Nephron progenitor cell (in vitro differentiated cells): ENCODE measurements at regions not wholly inside any gene's neighbourhood (a gene's known extent, or its start where the extent isn't known, plus 50 kb on each side); places are given as distances from the start of the nearest gene placed in this dataset.

Experiments used
- DNase-seq: peaks from one replicate; pipeline ENCODE4 v3.0.0; 2021
- H3K27ac Mint-ChIP-seq: 2 replicates; pipeline ENCODE4 v1.8.0; 2021; ENCODE audit warnings: mild to moderate bottlenecking, moderate library complexity, mixed read lengths
- H3K27me3 Mint-ChIP-seq: 2 replicates; pipeline ENCODE4 v1.8.0; 2021; ENCODE audit warnings: mild to moderate bottlenecking, low read depth, mixed read lengths; ENCODE audit not compliant: poor library complexity
- H3K36me3 Mint-ChIP-seq: 2 replicates; pipeline ENCODE4 v1.8.0; 2021; ENCODE audit warnings: low read depth, mixed read lengths
- H3K4me1 Mint-ChIP-seq: 2 replicates; pipeline ENCODE4 v1.8.0; 2021; ENCODE audit warnings: mixed read lengths
- H3K4me3 Mint-ChIP-seq: 2 replicates; pipeline ENCODE4 v1.8.0; 2021; ENCODE audit warnings: mild to moderate bottlenecking, moderate library complexity, mixed read lengths
- H3K9me3 Mint-ChIP-seq: 2 replicates; pipeline ENCODE4 v1.8.0; 2021; ENCODE audit warnings: mild to moderate bottlenecking, moderate library complexity, mixed read lengths
- CTCF ChIP-seq: fragments of 200-600 bp; sonication (generic); IDR thresholded peaks from 2 replicates; pipeline ENCODE4 v1.5.0; 2021; ENCODE audit warnings: antibody characterized with exemption

GRCh38 chr10:42883993-42884983, 101.7 kb downstream of the BMS1 start:
- H3K27ac Mint-ChIP-seq: no peak overlapping the region
- DNase-seq: no peak
- H3K27me3 Mint-ChIP-seq: peaks cover 25% of the 10 kb centered on the region
- H3K4me1 Mint-ChIP-seq: no peaks in the 10 kb centered on the region
- peaks cover 30% of the 10 kb centered on the region for H3K9me3 Mint-ChIP-seq
- H3K4me3 Mint-ChIP-seq: no peak overlapping the region
- TF ChIP-seq CTCF: no peak
- H3K36me3 Mint-ChIP-seq: no peaks in the 10 kb centered on the region

- no peaks in the 10 kb centered on the region for H3K36me3 Mint-ChIP-seq
- H3K4me1 Mint-ChIP-seq: no peaks in the 10 kb centered on the region
- no peak for DNase-seq
- H3K27me3 Mint-ChIP-seq: peaks cover 17% of the 10 kb centered on the region
- peaks cover 23% of the 10 kb centered on the region for H3K9me3 Mint-ChIP-seq
- no peak for TF ChIP-seq CTCF
- H3K4me3 Mint-ChIP-seq: no peak overlapping the region
- H3K27ac Mint-ChIP-seq: no peak overlapping the region
Measured at GRCh38 chr10:42885491-42886270, 103.1 kb downstream of the BMS1 start.

GRCh38 chr10:42887734-42888503, 105.3 kb downstream of the BMS1 start:
- H3K4me3 Mint-ChIP-seq: no peak overlapping the region
- H3K9me3 Mint-ChIP-seq: peaks cover 7% of the 10 kb centered on the region
- no peak for TF ChIP-seq CTCF
- no peak for DNase-seq
- no peaks in the 10 kb centered on the region for H3K4me1 Mint-ChIP-seq
- no peak overlapping the region for H3K27ac Mint-ChIP-seq
- peaks cover 14% of the 10 kb centered on the region for H3K27me3 Mint-ChIP-seq
- H3K36me3 Mint-ChIP-seq: no peaks in the 10 kb centered on the region

- Mint-ChIP-seq H3K4me3 (no peak overlapping the region), H3K27me3 (peaks cover 9% of the 10 kb centered on the region), H3K27ac (no peak overlapping the region), H3K9me3 (peaks cover 3% of the 10 kb centered on the region), H3K4me1 (no peaks in the 10 kb centered on the region), H3K36me3 (no peaks in the 10 kb centered on the region)
- TF ChIP-seq CTCF: no peak
- no peak for DNase-seq
Measured at GRCh38 chr10:42888504-42889095, 106.0 kb downstream of the BMS1 start.

GRCh38 chr10:42896735-42897134, 114.1 kb downstream of the BMS1 start:
- H3K4me1 Mint-ChIP-seq: no peaks in the 10 kb centered on the region
- no peak for TF ChIP-seq CTCF
- H3K4me3 Mint-ChIP-seq: no peak overlapping the region
- no peak for DNase-seq
- peaks cover 11% of the 10 kb centered on the region for H3K27me3 Mint-ChIP-seq
- H3K9me3 Mint-ChIP-seq: peaks cover 44% of the 10 kb centered on the region
- H3K36me3 Mint-ChIP-seq: no peaks in the 10 kb centered on the region
- H3K27ac Mint-ChIP-seq: no peak overlapping the region
